ENCODE measurements at regions not wholly inside any gene's neighbourhood (a gene's known extent, or its start where the extent isn't known, plus 50 kb on each side); places are given as distances from the start of the nearest gene placed in this dataset.

- ATAC-seq (ENCODE audit: poor library complexity) (no peak), DNase-seq (no peak)
- intact Hi-C loops (cut with DNase I), result no loop called here
These were observed 1369.9 kb upstream of the TMEM132C start for GRCh38 chr12:126897102-126897501.

GRCh38 chr12:126897778-126898177, 1369.2 kb upstream of the TMEM132C start:
- DNase-seq (no peak), ATAC-seq (ENCODE audit: poor library complexity) (no peak)
- intact Hi-C loops (cut with DNase I), result no loop called here

- ATAC-seq (ENCODE audit: poor library complexity), result no peak
- intact Hi-C loops (cut with DNase I), result no loop called here
- no peak for DNase-seq
These were observed 1368.4 kb upstream of the TMEM132C start for GRCh38 chr12:126898562-126898961.

GRCh38 chr12:126899926-126900792, 1366.8 kb upstream of the TMEM132C start:
- ATAC-seq (ENCODE audit: poor library complexity), result no peak
- DNase-seq, result no peak
- intact Hi-C loops (cut with DNase I), result no loop called here

GRCh38 chr12:126903027-126903876, 1363.7 kb upstream of the TMEM132C start:
- intact Hi-C loops (cut with DNase I), result no loop called here
- DNase-seq, result no peak
- ATAC-seq (ENCODE audit: poor library complexity), result no peak

GRCh38 chr12:126905752-126906151, 1361.2 kb upstream of the TMEM132C start:
- no peak for DNase-seq
- intact Hi-C loops (cut with DNase I), result no loop called here
- ATAC-seq (ENCODE audit: poor library complexity), result no peak

GRCh38 chr12:126907900-126908764, 1358.8 kb upstream of the TMEM132C start:
- intact Hi-C loops (cut with DNase I), result no loop called here
- no peak for DNase-seq
- ATAC-seq (ENCODE audit: poor library complexity), result no peak

GRCh38 chr12:126908765-126909142, 1358.2 kb upstream of the TMEM132C start:
- intact Hi-C loops (cut with DNase I), result no loop called here
- ATAC-seq (ENCODE audit: poor library complexity) (no peak), DNase-seq (no peak)

GRCh38 chr12:126910570-126910969, 1356.4 kb upstream of the TMEM132C start:
- intact Hi-C loops (cut with DNase I), result no loop called here
- DNase-seq, result no peak
- no peak for ATAC-seq (ENCODE audit: poor library complexity)

- intact Hi-C loops (cut with DNase I), result no loop called here
- DNase-seq (no peak), ATAC-seq (ENCODE audit: poor library complexity) (no peak)
These were observed 1354.9 kb upstream of the TMEM132C start for GRCh38 chr12:126912111-126912510.

GRCh38 chr12:126914170-126914793, 1352.7 kb upstream of the TMEM132C start:
- intact Hi-C loops (cut with DNase I), result no loop called here
- DNase-seq, result no peak
- ATAC-seq (ENCODE audit: poor library complexity), result no peak

- intact Hi-C loops (cut with DNase I), result no loop called here
- DNase-seq, result no peak
- ATAC-seq (ENCODE audit: poor library complexity), result no peak
These were observed 1351.7 kb upstream of the TMEM132C start for GRCh38 chr12:126915309-126915708.

- DNase-seq (no peak), ATAC-seq (ENCODE audit: poor library complexity) (no peak)
- intact Hi-C loops (cut with DNase I), result no loop called here
These were observed 1340.9 kb upstream of the TMEM132C start for GRCh38 chr12:126926023-126926594.

GRCh38 chr12:126930234-126930633, 1336.7 kb upstream of the TMEM132C start:
- intact Hi-C loops (cut with DNase I), result no loop called here
- ATAC-seq (ENCODE audit: poor library complexity), result no peak
- no peak for DNase-seq

GRCh38 chr12:126932156-126932555, 1334.8 kb upstream of the TMEM132C start:
- ATAC-seq (ENCODE audit: poor library complexity), result no peak
- no peak for DNase-seq
- intact Hi-C loops (cut with DNase I), result no loop called here

GRCh38 chr12:126935435-126935834, 1331.5 kb upstream of the TMEM132C start:
- DNase-seq, result no peak
- intact Hi-C loops (cut with DNase I), result no loop called here
- no peak for ATAC-seq (ENCODE audit: poor library complexity)

- intact Hi-C loops (cut with DNase I), result no loop called here
- ATAC-seq (ENCODE audit: poor library complexity) (peak; percentile 88), DNase-seq (peak; percentile 59)
These were observed 1330.7 kb upstream of the TMEM132C start for GRCh38 chr12:126936181-126936851.

GRCh38 chr12:126937431-126937830, 1329.5 kb upstream of the TMEM132C start:
- DNase-seq (no peak), ATAC-seq (ENCODE audit: poor library complexity) (no peak)
- intact Hi-C loops (cut with DNase I), result no loop called here

Data from Right ventricle myocardium superior (tissue), 1 donor.